ENCODE measurements at regions not wholly inside any gene's neighbourhood (a gene's known extent, or its start where the extent isn't known, plus 50 kb on each side); places are given as distances from the start of the nearest gene placed in this dataset.

DNA sequence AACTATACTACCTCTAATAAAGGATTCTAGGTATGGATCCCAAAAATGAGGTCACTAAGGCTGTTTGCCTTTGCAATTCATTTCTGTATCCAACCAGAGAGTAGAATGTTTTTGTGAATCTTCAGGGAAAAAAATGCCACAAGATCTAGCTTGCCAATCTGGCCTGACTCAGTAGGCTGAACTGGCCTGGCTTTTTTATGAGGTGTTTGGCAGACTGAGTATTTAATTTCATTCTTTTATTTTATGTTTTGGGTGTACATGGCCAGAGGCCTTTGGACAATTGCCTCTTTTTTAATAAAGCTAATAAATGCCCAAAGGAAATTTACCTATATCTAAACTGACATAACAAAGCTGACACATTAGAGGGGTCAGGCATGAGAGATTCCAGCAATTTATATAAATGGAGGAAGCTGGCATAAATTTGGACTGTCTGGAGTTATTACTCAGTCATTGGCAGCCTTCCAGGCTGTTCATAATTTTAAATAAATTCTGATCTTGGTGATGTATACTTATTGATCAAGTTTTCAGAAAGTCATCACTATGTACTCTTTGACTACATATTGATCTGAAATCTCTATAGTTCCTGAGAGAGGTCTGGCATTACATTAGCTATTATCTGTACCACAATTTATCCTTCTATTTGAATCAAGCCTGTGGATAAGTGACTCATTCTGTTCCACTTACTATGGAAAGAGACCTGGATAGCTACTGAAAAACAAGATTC lies 376.4 kb upstream of the NOCT start:
- no peak overlapping the region for H3K4me3 Mint-ChIP-seq
- H3K27me3 Mint-ChIP-seq (ENCODE audit: low read depth, poor library complexity), result peaks cover 2% of the 10 kb centered on the region
- no peaks in the 10 kb centered on the region for H3K36me3 Mint-ChIP-seq (ENCODE audit: low read depth)
- TF ChIP-seq, protein P1, sequence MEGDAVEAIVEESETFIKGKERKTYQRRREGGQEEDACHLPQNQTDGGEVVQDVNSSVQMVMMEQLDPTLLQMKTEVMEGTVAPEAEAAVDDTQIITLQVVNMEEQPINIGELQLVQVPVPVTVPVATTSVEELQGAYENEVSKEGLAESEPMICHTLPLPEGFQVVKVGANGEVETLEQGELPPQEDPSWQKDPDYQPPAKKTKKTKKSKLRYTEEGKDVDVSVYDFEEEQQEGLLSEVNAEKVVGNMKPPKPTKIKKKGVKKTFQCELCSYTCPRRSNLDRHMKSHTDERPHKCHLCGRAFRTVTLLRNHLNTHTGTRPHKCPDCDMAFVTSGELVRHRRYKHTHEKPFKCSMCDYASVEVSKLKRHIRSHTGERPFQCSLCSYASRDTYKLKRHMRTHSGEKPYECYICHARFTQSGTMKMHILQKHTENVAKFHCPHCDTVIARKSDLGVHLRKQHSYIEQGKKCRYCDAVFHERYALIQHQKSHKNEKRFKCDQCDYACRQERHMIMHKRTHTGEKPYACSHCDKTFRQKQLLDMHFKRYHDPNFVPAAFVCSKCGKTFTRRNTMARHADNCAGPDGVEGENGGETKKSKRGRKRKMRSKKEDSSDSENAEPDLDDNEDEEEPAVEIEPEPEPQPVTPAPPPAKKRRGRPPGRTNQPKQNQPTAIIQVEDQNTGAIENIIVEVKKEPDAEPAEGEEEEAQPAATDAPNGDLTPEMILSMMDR (IDR thresholded peaks at IDR 0.05), result no peak
- H3K27ac Mint-ChIP-seq, result no peak overlapping the region
- peaks cover 18% of the 10 kb centered on the region for H3K4me1 Mint-ChIP-seq
- no peak for DNase-seq
- no peaks in the 10 kb centered on the region for H3K9me3 Mint-ChIP-seq

DNA sequence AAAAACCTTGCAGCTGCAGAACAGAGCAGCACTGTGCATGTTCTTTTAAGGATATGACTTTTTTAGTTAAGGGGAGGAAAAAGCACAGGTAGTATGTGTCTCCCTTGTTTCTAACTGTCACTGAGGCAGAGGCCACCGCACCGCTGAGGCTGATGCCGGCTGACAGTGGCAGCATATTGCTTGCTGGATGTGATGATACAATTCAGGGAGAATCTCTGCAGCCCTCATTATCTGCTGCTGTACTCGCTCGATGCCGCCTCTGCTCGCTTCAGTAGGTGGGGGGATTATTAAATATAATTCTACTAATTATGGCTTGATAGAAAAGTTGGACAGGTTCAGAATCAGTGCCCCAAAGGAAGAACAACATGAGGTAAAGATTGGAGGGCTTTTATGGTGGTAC lies 378.8 kb upstream of the NOCT start:
- H3K4me1 Mint-ChIP-seq, result peaks cover 19% of the 10 kb centered on the region
- peaks cover 3% of the 10 kb centered on the region for H3K27me3 Mint-ChIP-seq (ENCODE audit: low read depth, poor library complexity)
- no peaks in the 10 kb centered on the region for H3K9me3 Mint-ChIP-seq

DNA sequence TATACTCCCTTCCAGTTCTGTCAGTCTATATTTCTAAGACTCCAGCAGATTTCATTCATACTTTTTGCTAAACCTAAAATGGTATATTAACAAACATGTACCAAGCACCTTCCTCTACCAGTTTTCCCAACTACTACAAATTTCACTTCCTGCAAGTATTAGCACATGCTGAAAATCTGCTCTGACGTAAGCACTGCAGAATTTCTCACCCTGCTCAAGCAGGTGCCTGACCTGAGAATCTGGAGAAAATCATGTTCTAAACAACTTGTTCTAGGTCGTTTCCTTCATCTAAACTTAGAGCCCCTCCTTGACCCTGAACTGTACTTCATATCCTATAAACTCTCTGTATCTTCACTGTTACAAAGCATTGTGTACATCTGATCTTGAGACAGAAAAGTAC lies 380.7 kb upstream of the NOCT start:
- Mint-ChIP-seq H3K27ac (peak overlapping the region; percentile 1), H3K36me3 (ENCODE audit: low read depth) (no peaks in the 10 kb centered on the region), H3K4me3 (no peak overlapping the region), H3K9me3 (no peaks in the 10 kb centered on the region), H3K27me3 (ENCODE audit: low read depth, poor library complexity) (peaks cover 3% of the 10 kb centered on the region), H3K4me1 (peaks cover 19% of the 10 kb centered on the region)
- DNase-seq, result no peak
- TF ChIP-seq, protein P1 (IDR thresholded peaks at IDR 0.05), result no peak

More for the DNA sequence above, 378.8 kb upstream of the NOCT start:
- Mint-ChIP-seq H3K36me3 (ENCODE audit: low read depth) (no peaks in the 10 kb centered on the region), H3K4me3 (no peak overlapping the region), H3K27ac (no peak overlapping the region)
- DNase-seq, result no peak
- TF ChIP-seq, protein P1 (IDR thresholded peaks at IDR 0.05), result no peak

DNA sequence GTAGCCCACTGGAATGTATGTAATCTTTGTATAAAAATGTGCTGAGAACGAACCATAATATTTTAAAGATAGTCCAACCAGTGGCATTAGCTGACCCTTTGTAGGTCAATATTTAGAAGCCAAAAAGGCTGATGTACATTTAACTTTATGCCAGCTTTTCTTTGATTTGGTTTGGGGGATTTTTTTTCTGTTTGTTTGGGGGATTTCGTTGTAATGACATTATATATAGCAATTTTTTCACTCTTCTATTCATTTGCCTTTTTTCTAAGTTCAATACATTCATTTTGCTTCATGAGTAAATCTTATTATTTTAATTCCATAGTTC lies 382.0 kb upstream of the NOCT start:
- peaks cover 3% of the 10 kb centered on the region for H3K27me3 Mint-ChIP-seq (ENCODE audit: low read depth, poor library complexity)
- no peak overlapping the region for H3K27ac Mint-ChIP-seq
- DNase-seq, result no peak
- H3K36me3 Mint-ChIP-seq (ENCODE audit: low read depth), result no peaks in the 10 kb centered on the region
- TF ChIP-seq, protein P1 (IDR thresholded peaks at IDR 0.05), result no peak
- no peak overlapping the region for H3K4me3 Mint-ChIP-seq
- peaks cover 19% of the 10 kb centered on the region for H3K4me1 Mint-ChIP-seq
- no peaks in the 10 kb centered on the region for H3K9me3 Mint-ChIP-seq

DNA sequence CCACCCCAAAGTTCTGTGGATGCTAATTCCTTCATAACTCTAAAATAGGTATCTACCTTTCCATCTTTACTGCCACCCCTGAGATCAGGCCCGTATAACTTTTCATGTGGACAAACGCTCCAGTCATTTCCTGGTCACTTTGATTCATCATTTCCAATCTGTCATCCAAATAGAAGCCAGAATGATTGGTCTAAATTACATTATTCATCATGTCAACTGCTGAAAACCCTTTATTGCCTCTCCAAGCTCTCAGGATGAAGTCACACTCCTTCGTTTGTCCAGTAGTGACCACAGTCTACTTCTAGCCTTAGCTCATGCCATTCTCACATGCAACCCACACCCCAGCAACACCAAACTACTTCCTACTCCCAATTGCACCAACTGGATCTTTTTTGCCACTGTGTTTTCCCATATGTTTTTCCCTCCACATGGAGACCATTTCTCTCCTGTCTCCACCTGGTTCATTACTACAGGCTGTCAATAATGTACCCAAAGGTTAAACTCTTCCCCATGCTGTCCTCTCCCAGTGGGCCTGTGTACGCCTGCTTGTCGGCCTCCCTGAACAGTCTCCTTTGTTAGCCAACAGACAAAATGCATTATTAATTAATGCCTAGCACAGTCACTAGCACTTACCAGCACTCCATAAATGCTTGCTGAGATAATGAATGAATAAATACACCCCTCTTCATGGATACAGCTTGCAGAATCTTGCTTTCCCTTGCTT lies 382.6 kb upstream of the NOCT start:
- Mint-ChIP-seq H3K4me1 (peaks cover 19% of the 10 kb centered on the region), H3K27me3 (ENCODE audit: low read depth, poor library complexity) (peaks cover 3% of the 10 kb centered on the region), H3K9me3 (no peaks in the 10 kb centered on the region), H3K27ac (no peak overlapping the region), H3K4me3 (no peak overlapping the region), H3K36me3 (ENCODE audit: low read depth) (no peaks in the 10 kb centered on the region)
- TF ChIP-seq, protein P1 (IDR thresholded peaks at IDR 0.05), result no peak
- DNase-seq, result no peak

DNA sequence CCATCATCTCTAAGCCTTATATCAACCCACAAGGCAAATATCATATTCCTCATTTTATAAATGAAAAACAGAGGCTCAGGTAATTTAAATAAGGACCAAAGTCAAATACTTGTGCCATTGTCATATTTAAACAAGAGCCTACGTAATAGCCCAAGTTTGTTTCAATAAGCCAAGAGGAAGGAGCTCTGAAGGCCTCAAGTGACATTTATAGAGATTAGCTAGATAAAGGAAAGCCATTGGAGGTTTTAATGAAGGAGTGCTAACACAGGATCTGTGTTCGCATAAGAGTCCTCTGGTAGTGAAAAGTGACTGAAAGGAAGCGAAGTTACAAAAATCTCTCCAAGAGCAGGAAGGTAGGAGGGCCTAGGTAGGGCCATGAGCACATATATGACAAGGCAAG lies 384.9 kb upstream of the NOCT start:
- no peak overlapping the region for H3K4me3 Mint-ChIP-seq
- H3K27me3 Mint-ChIP-seq (ENCODE audit: low read depth, poor library complexity), result peaks cover 3% of the 10 kb centered on the region
- H3K36me3 Mint-ChIP-seq (ENCODE audit: low read depth), result no peaks in the 10 kb centered on the region
- no peak overlapping the region for H3K27ac Mint-ChIP-seq
- no peak for DNase-seq
- H3K9me3 Mint-ChIP-seq, result no peaks in the 10 kb centered on the region
- TF ChIP-seq, protein P1 (IDR thresholded peaks at IDR 0.05), result no peak
- H3K4me1 Mint-ChIP-seq, result peaks cover 14% of the 10 kb centered on the region

Measured in nephron progenitor cell (in vitro differentiated cells).